Stimulated activated CD8-positive, alpha-beta memory T cell treated with anti-CD3 and anti-CD28 coated beads, Interleukin-4, amount 100 ng/mL, for 4 hours (primary cell): ENCODE measurements at regions not wholly inside any gene's neighbourhood (a gene's known extent, or its start where the extent isn't known, plus 50 kb on each side); places are given as distances from the start of the nearest gene placed in this dataset.

ENCODE experiments used
- DNase-seq, 2 donors: peaks; one replicate each; pipeline ENCODE4 v3.0.0-alpha.2; 2020; ENCODE audit warnings: low read depth in 2 of 2, low spot score in 1 of 2

DNA sequence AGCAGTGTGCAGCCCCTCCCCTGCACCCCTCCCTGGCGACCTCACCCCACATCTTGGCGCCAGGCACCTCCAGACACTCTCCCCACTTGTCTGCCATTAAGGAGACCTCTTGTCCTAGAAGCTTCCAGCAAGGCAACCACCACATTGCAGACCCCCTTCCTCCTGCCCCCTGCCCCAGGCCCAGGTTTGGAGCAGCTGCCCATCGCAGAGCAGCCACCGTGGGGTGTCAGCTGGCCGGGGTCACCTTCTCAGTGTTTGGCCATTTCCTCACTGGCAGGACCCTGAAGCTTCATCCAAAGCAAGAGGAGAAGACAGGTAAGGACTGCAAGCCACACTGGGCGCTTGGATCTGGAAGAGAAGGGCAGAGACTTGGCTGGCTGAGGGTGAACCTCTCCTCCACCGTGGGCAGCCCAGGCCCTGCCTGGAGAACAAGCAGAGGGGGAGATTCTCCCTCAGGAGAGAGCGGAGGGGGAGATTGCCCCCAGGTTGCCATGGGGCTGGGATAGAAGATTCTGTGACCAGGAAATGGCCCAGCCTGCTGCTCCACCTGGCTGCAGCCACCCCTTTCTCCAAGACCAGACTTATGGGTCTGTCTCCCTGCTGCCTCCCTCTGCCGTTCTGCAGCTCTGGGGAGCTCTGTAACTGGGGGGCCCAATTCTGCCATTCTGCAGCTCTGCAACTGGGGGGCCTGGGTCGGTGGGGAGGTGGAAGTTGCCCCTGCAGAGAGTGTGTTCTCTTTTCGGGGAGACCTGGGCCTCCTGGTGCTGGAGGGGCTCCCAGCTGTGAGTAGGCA, 72.9 kb upstream of the C14orf180 start:
- DNase-seq: no peak

DNA sequence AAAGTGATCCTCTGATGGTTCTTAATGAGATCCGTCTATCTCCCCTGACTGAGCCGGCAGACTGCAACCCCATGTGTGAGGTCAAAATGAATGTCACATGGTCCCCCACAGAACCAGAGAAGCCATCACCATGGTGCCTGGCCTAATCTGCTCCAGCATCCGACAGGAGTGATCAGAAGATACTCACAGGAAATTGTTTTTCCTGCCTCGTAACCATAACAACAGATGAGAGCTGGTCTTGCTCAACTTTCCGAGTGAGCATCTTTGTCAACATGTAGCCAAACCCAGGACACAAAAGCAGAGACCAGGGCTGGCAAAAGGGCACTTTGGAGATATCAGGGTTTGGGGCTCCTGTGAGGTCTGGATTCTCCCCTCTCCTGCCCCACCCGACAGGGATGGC, 72.1 kb upstream of the C14orf180 start:
- DNase-seq: no peak

DNA sequence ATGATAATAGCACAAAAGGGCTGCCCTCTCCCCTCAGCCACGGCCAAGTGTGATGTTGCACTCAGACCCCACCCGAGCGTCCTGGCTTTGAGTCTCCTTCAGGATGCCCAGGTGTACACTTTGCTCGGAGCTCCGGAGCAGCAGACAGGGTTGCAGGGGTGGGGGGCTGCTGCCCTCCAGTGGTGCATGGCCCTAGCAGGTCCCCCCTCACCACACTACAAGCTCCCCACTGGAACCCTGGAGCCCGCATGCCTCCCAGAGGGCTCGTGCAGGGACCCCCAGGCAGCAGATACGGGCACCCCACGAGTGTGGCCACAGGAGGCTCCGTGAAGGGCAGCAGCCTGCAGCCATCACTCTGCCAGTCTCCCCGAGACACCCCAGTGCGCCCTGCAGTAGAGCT, 69.9 kb upstream of the C14orf180 start:
- no peak for DNase-seq

DNA sequence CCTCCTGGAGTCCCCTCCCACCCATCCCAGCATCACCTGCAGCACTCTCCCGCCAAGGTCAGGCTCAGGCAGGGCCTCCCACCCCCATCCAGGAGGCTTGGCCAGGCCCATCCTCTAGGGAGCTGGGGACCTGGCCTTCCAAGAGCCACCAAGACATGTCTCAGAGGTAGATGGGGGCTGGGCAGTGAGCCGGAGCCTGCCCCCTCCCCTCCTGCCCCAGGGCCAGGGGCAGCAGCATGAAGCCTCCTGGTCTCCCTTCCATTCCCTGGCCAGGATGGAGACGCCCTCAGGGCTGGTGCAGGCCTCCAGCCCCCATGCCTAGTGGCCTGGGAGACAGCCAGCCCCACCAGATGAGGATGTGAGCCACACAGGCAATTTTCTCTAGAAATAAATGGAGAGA, 69.3 kb upstream of the C14orf180 start:
- DNase-seq: no peak

DNA sequence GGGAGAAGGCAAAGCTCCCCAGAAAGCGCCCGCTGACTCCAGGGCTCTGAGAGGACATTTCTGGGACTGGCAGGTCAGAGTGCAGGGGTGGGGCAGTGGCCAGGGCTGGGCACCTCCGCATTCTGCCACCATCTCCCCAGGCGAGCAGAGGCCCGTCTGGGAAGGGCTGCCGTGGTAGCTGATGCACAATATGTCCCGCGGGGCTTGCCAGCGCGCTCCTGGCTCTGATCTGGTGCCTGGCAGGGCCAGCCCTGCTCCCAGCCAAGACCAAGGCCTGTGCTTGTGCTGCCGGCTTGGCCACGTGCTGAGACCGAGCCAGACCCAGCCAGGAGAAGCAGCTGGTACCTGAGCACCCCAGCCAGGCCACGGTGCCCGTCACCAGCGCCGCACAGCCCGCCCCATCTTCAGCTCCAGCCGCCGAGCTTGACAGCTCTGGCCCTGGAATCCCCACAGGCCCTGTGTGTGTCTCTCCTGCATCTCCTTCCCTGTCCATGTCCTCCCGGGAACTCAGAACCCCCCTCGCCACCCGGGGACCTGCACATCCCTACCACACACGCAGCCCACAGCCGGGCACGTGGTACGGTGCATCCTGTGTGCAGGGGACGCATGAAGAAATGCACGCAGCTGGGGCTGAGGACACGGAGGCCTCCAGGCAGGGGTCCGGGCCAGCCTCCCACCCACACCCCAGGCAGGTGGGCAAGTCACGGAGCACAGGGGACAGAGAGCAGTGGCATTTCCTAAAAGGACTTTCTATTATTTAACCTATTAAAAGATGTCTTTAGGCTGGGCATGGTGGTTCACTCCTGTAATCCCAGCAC, 68.6 kb upstream of the C14orf180 start:
- no peak for DNase-seq

DNA sequence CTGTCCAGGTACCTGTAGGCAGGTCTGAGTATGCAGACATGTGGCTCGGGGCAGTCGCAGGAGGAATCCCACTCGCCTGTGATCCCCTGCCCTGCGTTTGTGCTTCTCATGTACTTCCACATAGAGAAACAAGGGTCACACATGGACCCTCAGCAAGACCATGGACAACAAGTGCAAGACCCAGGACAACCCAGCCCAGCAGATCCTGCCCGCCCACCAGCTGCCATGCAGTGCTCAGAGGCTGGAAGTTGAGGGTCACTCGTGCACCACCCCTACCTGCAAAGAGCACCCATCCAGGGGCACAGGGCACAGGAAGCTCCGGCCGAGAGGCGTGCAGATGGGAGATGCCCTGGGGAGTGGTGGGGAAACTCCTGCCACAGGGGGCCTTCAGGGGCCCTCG, 67.5 kb upstream of the C14orf180 start:
- DNase-seq: no peak

DNA sequence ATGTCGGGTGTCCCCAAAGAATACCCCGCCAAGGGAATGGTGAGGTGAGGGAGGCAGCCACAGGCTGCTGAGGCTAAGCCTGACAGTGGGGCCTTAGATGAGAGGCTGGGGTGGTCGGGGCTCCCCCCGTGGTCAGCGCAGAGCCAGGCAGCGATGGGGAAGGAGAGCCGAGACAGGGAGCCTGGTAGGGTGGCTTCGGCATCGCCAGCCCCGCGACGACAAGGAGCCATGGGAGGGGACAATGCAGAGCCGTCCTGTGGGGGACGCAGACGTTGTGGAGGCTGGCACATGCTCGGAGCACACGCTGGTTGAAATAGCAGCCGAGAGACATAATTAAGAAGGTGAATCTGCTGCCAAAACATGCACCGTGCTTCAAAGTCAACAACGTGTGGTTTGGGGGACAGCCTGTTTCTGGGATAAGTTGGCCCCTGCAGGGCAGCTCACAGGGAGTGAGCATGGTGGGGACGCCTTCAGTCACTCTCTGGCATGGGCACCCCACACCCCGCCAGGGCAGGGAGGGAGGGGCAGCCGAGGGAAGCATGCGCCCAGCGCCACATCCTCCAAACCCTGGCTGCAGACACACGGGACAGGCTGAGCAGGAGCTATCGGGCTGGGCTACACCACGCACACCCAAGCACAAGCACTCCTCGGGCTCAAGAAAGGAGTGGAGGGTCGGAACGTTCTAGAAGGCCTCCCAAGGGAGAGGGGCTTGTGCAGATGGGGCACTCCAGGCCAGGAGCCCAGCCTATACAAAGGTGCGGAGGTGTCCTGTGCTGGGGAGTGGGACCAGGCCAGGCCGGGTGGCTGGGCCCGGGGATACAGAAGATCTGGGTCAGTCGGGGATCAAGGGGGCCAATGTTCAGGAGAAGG, 66.6 kb upstream of the C14orf180 start:
- no peak for DNase-seq

DNA sequence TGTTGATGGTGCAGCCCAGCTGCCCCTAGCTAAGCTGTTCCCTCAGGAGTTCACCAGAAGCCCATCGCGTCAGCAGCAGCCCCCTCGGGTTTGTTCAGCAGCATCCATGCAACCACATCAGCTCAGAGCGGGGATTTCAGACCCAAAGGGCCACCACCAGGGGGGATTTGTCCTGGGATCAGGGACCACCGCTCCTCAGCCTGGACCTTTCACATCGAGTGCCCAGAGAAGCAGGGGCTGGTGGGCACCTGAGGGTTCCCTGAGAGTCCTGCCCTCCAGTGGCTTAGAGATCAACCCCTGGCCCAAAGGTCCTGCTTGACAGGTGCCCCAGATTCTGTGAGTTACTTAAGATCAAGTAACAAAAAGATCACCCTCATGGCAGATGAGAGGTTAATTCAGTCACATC, 65.9 kb upstream of the C14orf180 start:
- no peak for DNase-seq

DNA sequence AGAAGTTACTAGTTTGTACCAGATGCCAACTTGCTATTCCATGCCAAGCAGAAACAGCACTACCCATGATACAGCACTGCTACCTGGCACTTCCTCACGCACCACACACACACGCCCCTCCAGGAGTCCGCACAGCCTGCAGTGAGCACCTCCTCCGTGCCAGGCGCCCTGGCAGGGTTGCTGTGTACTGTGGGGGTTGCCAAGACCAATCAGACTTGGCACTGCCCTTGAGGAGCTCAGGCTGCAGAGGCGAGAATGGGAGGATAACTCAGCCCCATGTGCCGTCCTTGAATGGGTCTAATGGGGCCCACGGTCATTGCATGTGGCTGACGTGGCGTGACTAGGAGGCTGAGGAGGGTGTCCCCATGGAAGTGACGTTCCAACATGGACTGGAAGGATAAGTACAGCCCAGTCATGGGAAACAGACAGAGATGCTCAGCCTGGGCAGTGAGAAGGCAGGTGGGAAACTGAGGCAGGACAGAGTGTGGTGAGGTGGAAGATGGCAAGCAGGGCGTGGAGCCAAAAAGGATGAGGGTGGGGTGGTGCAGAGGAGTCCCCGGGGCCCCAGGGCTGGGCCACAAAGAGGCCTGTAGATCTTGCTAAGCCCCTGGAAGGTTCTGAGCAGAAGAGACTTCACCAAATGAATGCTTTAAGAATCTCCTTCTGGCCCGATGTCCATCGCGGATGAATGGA, 65.3 kb upstream of the C14orf180 start:
- no peak for DNase-seq

DNA sequence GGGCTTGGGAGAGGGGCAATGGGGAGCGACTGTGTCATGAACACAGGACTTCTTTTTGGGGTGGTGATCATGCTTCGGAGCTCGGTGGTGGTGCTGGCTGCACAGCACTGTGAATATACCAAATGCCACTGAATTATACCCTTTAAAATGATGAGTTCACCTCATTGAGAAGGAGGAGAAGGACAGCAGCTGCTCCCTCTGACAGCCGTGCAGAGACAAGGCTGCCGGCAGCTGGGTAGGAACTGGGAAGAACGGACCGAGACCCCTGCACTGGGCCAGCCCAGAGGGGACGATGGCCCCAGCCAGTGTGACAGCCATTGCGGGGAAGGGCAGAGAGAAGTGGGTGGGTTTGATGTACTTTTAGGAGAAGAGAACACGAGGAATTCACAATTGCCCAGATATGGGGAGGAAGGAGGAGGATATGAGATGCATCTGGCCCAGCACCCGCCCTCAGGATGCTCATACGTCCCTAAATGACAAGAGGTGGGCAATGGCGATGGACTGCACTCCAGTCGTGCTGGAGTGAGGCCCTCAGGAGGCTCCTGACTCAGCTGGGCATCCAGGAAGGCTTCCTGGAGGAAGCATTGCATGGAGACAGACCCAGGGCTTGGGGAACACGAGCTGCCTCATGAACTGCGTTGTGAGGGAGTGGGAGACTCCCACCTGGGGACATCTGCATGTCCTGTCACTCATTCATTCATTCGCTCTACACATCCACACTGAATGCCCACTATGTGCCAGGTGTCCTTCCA, 64.3 kb upstream of the C14orf180 start:
- no peak for DNase-seq

DNA sequence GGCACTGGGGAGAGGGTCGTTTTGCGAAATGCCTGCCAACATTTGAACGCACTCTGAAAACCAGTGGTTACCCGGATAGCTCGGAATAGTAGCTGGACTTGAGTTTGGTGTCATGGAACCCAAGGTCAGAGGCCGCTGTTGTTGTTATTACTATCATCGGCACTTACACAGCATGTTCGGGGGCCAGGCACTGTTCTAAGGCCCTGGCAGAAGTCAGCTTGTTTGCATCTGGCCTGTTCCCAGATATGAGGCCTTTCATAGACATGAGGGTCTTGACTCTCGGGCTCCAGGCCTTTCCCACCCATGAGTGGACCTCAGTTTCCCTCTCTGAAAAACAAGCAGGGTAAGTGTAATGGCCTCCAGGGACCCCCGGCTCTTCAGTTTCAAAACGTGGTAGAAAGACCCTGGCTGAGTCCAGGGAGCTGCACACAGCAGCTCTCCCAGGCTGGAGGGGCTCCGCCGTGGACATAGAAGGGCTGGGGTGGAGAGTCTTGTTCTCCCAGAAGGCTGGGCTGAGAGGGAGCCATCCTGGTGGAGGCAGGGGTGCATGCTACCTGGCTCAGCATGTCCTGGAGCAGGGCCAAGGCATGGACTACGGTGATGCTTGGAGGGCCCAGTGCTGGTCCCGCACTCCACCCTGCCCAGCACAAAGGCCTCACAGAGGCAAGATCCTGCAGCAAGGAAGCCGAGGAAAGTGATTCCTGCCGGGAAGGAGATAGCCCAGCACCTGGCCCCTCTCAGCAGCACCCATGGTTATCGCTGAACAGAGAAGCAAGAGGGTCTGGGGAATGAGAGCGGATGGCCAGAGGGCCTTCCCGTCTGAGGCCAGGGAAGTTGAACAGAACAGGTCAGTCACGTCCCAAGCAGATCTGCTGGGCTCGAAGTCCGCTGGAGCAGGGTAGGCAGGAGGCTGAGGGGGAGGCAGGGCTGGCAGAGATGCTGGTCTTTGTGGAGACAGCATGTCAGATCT, 63.5 kb upstream of the C14orf180 start:
- no peak for DNase-seq

DNA sequence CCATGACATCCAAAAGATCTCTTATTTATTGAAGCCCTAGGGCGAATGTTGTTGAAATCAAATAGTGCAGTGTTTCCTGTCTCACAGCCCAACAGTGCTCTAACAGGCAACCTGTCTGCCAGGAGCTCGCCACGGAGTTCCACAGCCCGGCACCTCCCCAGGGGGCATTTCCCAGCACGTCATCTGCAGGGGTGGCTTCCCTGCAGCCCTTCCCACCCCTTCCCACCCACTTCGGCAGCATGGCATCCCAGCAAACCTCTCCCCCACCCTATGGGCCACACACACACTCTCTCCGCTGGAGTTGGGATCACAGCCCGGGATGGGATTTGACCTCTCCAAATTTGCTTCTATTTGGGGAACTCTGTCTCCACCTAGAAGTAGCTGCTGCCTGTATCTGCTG, 62.7 kb upstream of the C14orf180 start:
- no peak for DNase-seq

DNA sequence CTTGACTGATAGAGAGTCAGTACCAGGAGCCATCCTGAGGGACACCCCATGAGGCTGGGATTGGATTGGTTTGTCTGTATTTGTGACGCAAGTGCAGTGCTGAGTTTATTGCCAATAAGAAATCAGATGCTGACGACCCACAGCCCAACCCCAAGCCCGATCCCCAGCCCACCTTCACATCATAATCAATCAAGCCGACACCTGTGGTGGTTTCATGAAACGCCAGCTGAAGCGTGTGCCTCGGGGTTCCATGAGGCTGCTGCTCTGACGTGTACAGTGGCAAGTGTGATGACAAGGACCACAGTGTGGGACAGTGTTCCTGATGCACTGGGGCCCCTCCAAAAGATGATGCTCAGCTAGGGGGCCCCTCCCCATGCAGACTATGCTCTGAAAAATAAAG, 62.1 kb upstream of the C14orf180 start:
- no peak for DNase-seq

DNA sequence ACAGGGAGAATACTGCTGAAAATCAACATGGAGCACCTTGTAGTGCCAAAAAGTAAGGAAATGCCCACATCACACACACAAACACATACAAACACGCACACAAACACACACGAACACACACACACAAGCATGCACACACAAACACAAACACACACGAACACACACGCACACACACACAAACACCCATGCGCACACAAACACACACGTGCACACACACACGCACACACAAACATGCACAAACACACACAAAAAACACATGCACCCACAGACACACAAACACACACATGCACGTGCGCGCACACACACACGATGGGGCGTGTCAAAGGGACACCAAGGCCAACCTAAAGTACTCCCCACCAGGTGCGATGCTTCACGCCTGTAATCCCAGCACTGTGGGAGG, 61.7 kb upstream of the C14orf180 start:
- no peak for DNase-seq

DNA sequence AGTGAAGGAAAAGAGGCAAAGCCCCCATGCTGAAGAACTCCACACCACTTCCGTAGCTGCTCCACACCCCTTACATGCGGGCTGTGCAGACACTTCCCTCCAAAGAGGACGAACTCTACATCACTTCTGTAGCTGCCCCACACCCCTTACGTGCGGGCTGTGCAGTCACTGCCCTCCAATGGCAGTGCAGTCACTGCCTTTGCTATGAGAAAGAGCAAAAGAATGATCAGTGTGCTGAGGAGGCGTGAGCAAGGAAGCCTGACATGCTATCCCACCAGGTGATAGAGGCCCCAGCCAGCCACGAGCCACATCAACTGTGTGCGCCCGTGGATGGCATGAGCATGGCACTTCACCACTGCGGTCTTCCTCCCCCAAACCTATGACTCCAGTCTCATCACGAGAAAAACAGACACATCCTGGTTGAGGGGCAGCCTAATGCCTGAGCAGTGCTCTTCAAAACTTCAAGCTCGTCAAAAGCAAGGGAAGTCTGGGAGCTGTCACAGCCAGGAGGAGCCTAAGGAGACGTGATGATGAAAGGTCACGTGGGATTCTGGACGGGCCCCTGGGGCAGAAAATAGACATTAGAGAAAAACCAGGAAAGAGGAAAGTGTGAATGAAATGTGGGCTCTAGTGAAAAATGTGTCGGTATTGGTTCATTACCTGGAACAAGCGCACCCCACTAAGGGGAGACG, 60.8 kb upstream of the C14orf180 start:
- no peak for DNase-seq

DNA sequence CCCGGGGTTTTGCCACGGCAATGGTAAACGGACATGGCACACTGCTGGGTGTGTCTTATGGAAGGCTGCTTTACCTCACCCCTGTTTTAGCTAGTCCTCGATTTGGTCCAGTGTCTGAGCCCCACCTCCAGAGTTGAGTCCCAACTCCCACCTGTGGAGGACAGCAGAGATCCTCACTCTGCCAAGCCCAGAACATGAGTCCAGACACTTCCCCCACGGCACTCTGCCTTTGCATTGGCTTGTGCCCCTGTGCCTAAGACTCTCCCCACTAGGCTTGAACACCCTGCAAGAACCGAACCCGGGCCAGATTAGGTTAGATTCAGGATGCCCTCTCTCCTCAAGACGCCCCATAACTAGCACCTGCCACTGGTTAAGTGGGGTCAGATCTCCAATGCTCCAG, 59.8 kb upstream of the C14orf180 start:
- DNase-seq: no peak

DNA sequence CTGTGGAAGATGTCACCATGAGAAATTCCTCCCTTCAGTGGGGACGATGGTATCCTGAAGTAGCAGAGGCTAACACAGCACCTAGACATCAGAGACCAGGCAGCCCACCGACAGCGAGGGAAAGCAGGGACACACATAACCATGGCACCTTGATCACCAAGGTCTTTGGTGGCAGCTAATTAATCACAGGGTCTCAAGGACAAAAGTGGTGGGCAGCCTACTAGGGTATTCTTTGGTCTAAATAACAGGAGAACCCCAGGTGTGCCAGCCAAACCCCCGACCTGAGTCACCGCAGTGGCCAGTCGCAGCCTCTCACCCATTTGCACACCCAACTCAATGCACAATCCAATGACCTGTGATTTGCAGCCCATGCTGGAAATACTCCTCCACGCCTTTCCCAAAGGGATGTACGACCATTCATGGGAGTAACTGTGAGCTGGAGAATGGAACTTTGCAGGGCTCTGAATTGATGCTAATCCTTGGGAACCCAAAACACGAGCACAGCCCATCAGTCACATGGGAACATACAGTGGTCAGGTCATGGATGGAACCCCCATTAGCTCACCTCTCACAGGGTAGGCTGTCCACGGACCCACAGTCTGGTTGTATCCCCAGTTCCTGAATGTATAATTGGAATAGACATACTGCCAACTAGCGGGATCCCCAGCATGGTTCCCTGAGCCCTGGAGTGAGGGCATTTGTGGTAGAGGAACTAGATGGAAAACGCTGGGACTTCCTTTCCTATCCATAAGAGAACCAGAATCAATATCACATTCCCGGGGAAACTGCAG, 58.7 kb upstream of the C14orf180 start:
- DNase-seq: no peak
